ENCODE measurements at regions not wholly inside any gene's neighbourhood (a gene's known extent, or its start where the extent isn't known, plus 50 kb on each side); places are given as distances from the start of the nearest gene placed in this dataset.

DNA sequence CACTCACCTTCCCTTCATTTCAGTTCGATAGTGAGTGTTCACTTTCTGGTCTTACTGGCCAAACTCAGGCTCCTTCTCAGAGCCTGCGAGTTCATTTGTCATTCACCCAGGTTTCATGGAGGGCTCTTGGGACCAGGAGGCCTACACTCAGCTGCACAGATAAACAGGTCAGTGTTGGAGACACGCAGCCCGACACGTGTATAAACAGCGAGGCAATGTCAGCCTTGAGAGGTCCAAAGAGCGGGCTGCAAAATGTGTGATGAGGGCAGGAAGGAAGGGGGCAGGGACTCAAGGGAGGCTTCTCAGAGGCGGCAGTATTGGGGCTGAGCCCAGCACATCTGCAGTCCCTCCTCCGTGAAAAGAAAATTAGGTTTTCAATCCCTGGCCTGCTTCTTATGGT is 82.6 kb upstream of the ZNF618 start:
- TF ChIP-seq, protein P1, sequence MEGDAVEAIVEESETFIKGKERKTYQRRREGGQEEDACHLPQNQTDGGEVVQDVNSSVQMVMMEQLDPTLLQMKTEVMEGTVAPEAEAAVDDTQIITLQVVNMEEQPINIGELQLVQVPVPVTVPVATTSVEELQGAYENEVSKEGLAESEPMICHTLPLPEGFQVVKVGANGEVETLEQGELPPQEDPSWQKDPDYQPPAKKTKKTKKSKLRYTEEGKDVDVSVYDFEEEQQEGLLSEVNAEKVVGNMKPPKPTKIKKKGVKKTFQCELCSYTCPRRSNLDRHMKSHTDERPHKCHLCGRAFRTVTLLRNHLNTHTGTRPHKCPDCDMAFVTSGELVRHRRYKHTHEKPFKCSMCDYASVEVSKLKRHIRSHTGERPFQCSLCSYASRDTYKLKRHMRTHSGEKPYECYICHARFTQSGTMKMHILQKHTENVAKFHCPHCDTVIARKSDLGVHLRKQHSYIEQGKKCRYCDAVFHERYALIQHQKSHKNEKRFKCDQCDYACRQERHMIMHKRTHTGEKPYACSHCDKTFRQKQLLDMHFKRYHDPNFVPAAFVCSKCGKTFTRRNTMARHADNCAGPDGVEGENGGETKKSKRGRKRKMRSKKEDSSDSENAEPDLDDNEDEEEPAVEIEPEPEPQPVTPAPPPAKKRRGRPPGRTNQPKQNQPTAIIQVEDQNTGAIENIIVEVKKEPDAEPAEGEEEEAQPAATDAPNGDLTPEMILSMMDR (IDR thresholded peaks at IDR 0.05): no peak
- no peak for TF ChIP-seq POLR2A (IDR thresholded peaks at IDR 0.05)
- TF ChIP-seq POLR2AphosphoS5 (IDR thresholded peaks at IDR 0.05): no peak
- no peak for TF ChIP-seq EP300 (IDR thresholded peaks at IDR 0.05)

Measured in suprapubic skin (tissue), 4 donors.